MCF 10A (cell line): ENCODE measurements at regions not wholly inside any gene's neighbourhood (a gene's known extent, or its start where the extent isn't known, plus 50 kb on each side); places are given as distances from the start of the nearest gene placed in this dataset.

Experiments used
- BruUV-seq: library from RNA; stranded (reverse); fragments of 400-500 nt; replicated peaks from 2 replicates; lab custom pipeline; 2021; lab: Mats Ljungman, UMichigan
- CTCF ChIA-PET: fragments of 300-600 bp; sonication (Branson Sonifier 250); formaldehyde crosslinking; extraction: SDS; loops from one replicate; lab custom pipeline; 2021; ENCODE audit warnings: antibody characterized with exemption, inconsistent platforms; lab: Yijun Ruan, JAX
- POLR2A ChIA-PET: fragments of 300-600, 350-650 bp; sonication (Branson Sonifier 250); formaldehyde crosslinking; extraction: SDS; loops from one replicate; lab custom pipeline; 2020; ENCODE audit warnings: antibody characterized with exemption, inconsistent platforms; lab: Yijun Ruan, JAX
- DNase-seq: peaks from one replicate; pipeline ENCODE4 v3.0.0-alpha.2; 2018; ENCODE audit not compliant: unreplicated experiment
- H3K27ac Mint-ChIP-seq: one replicate; pipeline ENCODE4 v1.8.0; 2022; ENCODE audit warnings: mild to moderate bottlenecking, low read depth, mixed read lengths; ENCODE audit not compliant: unreplicated experiment
- H3K27me3 Mint-ChIP-seq: one replicate; pipeline ENCODE4 v1.8.0; 2022; ENCODE audit warnings: mixed read lengths; ENCODE audit not compliant: insufficient read depth, unreplicated experiment
- H3K36me3 Mint-ChIP-seq: one replicate; pipeline ENCODE4 v1.8.0; 2022; ENCODE audit warnings: mild to moderate bottlenecking, moderate library complexity, mixed read lengths; ENCODE audit not compliant: insufficient read depth, unreplicated experiment
- H3K4me1 Mint-ChIP-seq: one replicate; pipeline ENCODE4 v1.8.0; 2022; ENCODE audit warnings: mixed read lengths; ENCODE audit not compliant: insufficient read depth, unreplicated experiment
- H3K4me3 Mint-ChIP-seq: one replicate; pipeline ENCODE4 v1.8.0; 2022; ENCODE audit warnings: mild to moderate bottlenecking, moderate library complexity, mixed read lengths; ENCODE audit not compliant: unreplicated experiment
- H3K9me3 Mint-ChIP-seq: one replicate; pipeline ENCODE4 v1.8.0; 2022; ENCODE audit warnings: mixed read lengths; ENCODE audit not compliant: unreplicated experiment
- CTCF ChIP-seq: fragments of 200-600 bp; IDR thresholded peaks from one replicate; pipeline ENCODE4 v1.8.0; 2022; ENCODE audit warnings: antibody characterized with exemption, mild to moderate bottlenecking; ENCODE audit not compliant: unreplicated experiment
- intact Hi-C: fragments of 100-400 bp; cut with micrococcal nuclease; formaldehyde crosslinking; loops from 2 replicates; pipeline ENCODE4 v1.14.1; 2022

- no TSS peak for BruUV-seq
- H3K4me1 Mint-ChIP-seq = no peaks in the 10 kb centered on the region
- H3K36me3 Mint-ChIP-seq = no peaks in the 10 kb centered on the region
- ChIA-PET CTCF (no interaction called here), POLR2A (no interaction called here)
- peaks cover 52% of the 10 kb centered on the region for H3K27me3 Mint-ChIP-seq
- no peaks in the 10 kb centered on the region for H3K9me3 Mint-ChIP-seq
- no peak overlapping the region for H3K27ac Mint-ChIP-seq
- DNase-seq = no peak
- TF ChIP-seq CTCF = no peak
- intact Hi-C loops = no loop called here
- no peak overlapping the region for H3K4me3 Mint-ChIP-seq
Observed at GRCh38 chr7:108724251-108725100, 154.8 kb downstream of the DNAJB9 start.

GRCh38 chr7:108735814-108736213, 166.1 kb downstream of the DNAJB9 start:
- intact Hi-C loops = no loop called here
- Mint-ChIP-seq H3K27me3 (peaks cover 67% of the 10 kb centered on the region), H3K4me1 (no peaks in the 10 kb centered on the region), H3K9me3 (no peaks in the 10 kb centered on the region), H3K36me3 (no peaks in the 10 kb centered on the region), H3K4me3 (no peak overlapping the region), H3K27ac (no peak overlapping the region)
- TF ChIP-seq CTCF = no peak
- no TSS peak for BruUV-seq
- POLR2A ChIA-PET = no interaction called here
- DNase-seq = no peak
- CTCF ChIA-PET = no interaction called here

- TF ChIP-seq CTCF = no peak
- BruUV-seq = no TSS peak
- Mint-ChIP-seq H3K27me3 (peaks cover 67% of the 10 kb centered on the region), H3K9me3 (no peaks in the 10 kb centered on the region), H3K4me1 (no peaks in the 10 kb centered on the region), H3K27ac (no peak overlapping the region), H3K4me3 (no peak overlapping the region), H3K36me3 (no peaks in the 10 kb centered on the region)
- ChIA-PET CTCF (no interaction called here), POLR2A (no interaction called here)
- intact Hi-C loops = no loop called here
- no peak for DNase-seq
Observed at GRCh38 chr7:108736221-108736891, 166.7 kb downstream of the DNAJB9 start.

GRCh38 chr7:108770981-108771745, 201.5 kb downstream of the DNAJB9 start:
- intact Hi-C loops = no loop called here
- H3K9me3 Mint-ChIP-seq = no peaks in the 10 kb centered on the region
- no peak for DNase-seq
- BruUV-seq = no TSS peak
- no peak overlapping the region for H3K27ac Mint-ChIP-seq
- CTCF ChIA-PET = no interaction called here
- no peak for TF ChIP-seq CTCF
- no peak overlapping the region for H3K4me3 Mint-ChIP-seq
- POLR2A ChIA-PET = interaction anchor here (0.5 kb wide), 1 partner anchor 1932 kb away, joined by 4 read pairs; no protein-coding TSS in a partner anchor
- no peaks in the 10 kb centered on the region for H3K4me1 Mint-ChIP-seq
- no peaks in the 10 kb centered on the region for H3K36me3 Mint-ChIP-seq
- no peaks in the 10 kb centered on the region for H3K27me3 Mint-ChIP-seq
